GM21737 (cell line): ENCODE measurements at regions not wholly inside any gene's neighbourhood (a gene's known extent, or its start where the extent isn't known, plus 50 kb on each side); places are given as distances from the start of the nearest gene placed in this dataset.
A peak's percentile ranks its signal among the peaks of the same experiment; 100 is the strongest.

Experiments used
- ATAC-seq: cut with Tn5 transposase; IDR thresholded peaks from one replicate; pipeline ENCODE4 v1.9.1; 2021; ENCODE audit warnings: mild to moderate bottlenecking, moderate library complexity; ENCODE audit not compliant: unreplicated experiment

DNA sequence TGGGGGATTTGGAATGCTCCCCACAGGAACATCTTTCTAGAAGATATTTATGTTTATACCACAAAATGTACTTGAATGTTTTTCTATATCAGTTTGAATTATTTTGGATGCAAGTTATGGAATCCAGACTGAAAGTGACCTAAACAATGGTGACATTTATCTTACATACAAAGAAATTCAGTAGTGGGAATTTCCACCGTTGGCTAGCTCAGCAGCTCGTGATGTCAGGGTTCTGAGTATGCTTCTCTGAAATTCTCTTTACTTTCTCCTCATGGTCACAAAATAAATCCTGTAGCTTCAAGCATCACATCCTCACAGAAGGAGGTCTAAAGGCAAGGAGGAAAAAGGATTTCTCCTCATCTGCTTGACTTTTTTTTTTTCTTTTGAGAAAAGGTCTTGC, 105.3 kb downstream of the AKAIN1 start:
- ATAC-seq = no peak

DNA sequence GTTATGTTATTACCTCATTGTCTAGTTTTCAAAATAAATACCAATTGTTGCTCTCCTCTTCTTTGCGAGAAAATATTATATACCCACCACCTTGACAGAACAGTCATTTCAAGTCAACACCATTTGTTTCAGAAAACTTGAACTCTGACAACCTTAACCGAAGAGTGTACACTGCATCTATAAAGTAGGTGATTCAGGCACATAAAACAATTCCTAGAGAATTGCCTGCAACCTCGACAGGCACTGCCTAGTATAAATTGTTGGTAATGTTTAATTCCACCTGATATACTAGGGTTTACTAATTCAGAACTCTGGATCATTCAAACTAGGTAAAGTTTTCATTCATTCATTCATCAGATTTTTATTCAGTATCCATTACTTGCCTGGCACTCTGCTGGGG, 121.8 kb downstream of the AKAIN1 start:
- ATAC-seq = no peak

DNA sequence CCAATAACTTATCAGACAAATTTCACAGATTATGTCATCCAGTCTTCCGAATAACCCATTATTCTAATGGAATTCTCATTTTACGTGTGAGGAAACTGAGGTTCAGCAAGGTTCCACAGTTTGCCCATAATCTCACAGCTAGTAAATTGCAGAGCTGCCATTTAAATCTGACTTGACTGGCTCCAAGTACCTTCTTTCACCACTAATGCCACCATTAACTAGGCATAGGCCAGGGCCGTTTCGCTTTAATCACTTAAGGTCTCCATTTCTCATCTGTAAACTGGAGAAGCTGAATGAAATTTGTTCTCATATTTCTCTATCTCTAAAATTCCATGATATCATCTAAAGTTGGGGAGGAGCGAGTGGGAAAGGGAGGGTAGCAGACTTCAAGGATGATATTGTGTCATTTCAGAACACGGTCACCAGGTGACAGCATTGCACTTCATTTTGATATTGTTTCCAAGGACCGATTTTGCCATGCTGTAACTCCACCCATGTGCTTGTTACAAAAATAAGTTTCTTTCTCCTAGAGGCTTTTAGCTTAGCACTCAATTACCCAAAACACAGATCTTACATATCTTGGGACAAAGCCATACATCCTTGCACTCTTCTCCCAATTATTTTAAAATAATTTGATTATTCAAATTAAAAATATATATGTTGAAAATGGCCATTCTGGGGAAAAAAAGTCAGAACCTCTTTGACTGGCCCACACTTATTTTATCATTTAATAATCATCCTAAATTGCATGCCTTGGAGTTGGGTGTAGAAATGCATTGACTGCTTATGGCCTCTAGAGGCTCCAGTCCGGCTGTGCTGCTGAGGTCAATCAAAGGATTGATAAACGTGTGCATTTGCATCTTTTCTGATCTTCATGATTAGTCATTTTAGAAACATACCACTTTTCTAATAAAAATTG, 123.8 kb downstream of the AKAIN1 start:
- no peak for ATAC-seq

DNA sequence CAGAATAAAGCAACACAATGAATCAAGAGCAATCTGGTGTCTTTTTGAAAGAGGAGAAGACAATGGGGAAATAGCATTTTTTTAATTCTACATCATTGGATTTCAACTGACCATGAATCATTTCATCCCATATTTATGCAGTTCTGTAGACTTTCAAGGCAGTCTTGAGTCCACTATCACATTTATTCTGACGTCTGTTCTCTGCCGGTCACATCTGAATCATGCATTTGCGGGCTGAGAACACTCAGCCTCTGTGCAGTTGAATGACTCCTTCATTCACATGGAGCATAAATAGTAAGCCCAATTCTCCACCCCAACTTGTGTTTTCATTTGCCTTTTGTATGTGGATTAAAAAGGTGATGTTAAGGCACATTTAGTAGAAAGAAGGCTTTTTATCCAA, 128.2 kb downstream of the AKAIN1 start:
- ATAC-seq = no peak

DNA sequence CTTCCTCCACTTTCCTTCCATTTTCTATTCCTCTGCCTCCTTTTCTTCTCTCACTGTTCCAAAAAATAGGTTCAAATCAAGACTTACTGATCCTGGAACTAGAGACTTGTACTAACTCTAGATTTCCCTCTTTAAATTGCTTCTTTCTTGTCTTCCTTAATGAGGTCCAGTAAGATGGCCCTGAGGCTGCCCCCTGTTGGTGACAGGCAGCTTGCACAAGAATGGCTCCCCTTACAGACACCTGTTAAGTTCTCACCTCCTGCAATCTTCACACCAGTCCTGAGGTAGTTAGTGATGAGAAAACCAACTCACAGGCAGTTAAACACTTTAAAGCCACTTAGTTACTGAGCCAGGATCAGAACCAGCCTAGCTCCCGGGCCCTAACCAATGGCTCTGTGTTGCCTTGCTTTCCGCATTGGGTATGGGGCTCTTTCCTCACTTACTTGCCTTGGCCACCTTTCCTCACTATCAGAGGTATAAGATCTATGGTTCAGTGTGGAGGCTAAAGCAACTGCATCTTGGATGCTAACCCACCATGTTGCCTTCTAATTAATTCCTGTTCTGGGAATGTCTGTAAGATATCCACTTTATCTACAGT, 130.6 kb downstream of the AKAIN1 start:
- no peak for ATAC-seq

DNA sequence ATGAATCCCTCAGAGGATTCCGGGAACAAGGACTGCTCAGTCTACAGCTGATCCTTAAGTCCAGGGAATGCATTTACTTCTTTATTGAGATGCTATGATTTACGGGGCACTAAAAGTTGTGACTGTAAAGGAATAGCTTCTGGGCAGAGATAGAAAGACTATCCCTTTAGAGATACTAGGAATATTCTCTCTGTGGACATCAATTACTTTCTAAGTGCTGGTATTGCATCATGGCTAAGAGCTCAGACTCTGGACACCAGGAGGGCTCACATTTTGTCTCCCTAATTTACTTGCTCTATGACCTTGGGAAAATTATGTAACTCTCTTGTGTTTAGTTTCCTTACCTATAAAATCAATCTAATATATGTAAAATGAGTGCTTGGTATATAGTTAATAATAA, 131.4 kb downstream of the AKAIN1 start:
- no peak for ATAC-seq

DNA sequence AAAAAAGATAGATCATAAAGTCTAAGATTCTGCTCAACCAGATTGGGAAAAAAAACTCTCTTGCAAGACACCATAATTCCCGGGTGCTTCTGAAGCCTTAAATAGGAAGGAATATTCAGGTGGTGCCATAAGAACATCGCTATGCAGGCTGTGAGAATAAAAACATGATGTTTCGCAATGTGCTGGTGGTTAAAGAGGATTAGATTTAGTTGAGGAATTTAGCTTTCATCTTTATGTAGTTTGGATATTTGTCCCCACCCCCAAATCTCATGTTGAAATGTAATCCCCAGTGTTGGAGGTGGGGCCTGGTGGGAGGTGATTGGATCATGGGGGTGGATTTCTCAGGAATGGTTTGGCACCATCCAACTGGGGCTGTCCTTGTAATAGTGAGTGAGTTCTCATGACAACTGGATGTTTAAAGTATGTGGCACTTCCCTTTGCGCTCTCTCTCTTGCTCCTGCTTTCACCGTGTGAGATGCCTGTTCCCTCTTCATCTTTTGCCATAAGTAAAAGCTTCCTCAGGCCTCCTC, 132.2 kb downstream of the AKAIN1 start:
- ATAC-seq = no peak

DNA sequence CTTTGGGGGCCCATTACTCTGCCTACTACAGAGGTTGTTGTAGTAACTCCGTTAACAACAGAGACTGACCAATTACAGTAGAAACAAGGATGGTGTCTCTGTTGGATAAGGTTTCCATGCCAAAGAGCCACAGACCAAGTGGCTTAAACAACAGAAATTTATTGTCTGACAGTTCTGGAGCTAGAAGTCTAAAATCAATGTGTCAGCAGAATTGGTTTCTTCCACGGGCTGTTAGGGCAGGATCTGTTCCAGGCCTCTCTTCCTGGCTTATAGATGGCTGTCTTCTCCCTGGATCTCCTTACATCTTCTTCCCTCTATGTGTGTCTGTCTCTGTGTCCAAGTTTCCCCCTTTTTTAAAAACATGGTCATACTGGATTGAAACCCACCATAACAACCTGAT, 135.3 kb downstream of the AKAIN1 start:
- ATAC-seq = no peak

DNA sequence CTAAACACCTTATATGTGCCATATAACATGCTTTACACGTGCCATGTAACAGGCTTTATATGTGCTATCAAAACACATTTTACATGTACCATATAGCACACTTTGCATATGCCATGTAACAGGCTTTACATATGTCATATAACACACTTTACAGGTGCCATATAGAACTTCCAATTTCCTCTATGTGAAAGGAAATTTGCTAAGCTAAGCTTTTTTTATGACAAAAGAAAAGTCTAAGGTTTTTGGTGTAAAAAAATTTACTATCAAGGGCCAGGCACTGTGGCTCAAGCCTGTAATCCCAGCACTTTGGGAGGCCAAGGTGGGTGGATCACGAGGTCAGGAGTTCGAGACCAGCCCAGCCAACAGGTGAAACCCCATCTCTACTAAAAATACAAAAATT, 136.5 kb downstream of the AKAIN1 start:
- ATAC-seq = no peak

DNA sequence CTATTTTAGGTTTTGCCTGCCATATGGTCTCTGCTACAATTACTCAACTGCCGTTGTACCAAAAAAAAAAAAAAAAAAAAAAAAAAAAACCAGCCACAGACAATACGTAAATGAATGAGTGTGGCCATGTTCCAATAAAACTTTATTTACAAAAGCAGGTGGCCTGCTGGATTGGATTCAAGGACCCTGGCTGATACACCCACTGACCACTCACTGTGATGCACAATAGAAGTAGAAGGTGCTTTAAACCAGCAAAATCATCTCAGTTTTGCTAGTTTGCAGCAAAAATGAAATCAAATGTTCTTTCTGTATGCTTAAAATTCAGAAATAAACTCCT, 137.4 kb downstream of the AKAIN1 start:
- no peak for ATAC-seq

DNA sequence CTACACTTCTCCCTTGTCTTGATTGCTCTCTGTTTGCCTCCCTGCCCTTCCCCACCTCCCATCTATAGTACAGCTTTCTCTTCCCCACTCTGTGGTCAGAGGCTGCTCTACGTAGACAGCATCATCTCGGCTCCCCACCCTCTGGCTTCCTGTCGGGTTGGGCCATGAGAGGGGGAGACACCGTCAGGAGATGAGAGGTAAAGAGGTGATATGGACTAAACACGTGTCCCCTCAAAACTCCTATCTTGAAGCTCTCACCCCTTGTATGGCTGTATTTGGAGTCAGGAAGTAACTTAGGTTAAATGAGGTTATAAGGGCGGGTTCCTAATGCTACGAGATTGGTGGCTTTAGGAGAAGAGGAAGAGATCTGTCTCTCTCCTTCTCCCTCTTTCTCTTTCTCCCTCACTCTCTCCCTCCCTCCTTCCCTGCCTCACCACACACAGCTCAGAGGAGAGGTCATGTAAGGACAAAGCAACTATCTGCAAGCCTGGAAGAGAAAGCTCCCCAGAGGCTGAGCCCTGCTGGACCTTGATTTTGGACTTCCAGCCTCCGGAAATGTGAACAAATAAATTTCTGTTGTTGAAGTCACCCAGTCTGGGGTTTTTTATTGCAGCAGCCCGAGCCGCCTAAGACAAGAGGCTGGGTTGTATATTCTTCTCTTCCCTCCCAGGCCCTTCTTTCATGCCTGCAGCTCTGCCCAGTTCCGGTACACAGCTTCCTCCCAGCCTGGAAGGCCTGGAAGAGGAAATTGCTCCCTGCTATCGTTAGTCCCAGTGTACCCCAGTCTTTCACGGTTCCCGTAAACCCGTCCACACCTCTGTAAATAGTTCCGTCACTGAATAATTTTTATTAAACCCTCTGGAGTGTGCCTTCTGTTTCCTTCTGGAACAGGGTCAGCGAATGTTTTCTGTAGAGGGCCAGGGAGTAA, 138.0 kb downstream of the AKAIN1 start:
- peak; percentile 62 for ATAC-seq

DNA sequence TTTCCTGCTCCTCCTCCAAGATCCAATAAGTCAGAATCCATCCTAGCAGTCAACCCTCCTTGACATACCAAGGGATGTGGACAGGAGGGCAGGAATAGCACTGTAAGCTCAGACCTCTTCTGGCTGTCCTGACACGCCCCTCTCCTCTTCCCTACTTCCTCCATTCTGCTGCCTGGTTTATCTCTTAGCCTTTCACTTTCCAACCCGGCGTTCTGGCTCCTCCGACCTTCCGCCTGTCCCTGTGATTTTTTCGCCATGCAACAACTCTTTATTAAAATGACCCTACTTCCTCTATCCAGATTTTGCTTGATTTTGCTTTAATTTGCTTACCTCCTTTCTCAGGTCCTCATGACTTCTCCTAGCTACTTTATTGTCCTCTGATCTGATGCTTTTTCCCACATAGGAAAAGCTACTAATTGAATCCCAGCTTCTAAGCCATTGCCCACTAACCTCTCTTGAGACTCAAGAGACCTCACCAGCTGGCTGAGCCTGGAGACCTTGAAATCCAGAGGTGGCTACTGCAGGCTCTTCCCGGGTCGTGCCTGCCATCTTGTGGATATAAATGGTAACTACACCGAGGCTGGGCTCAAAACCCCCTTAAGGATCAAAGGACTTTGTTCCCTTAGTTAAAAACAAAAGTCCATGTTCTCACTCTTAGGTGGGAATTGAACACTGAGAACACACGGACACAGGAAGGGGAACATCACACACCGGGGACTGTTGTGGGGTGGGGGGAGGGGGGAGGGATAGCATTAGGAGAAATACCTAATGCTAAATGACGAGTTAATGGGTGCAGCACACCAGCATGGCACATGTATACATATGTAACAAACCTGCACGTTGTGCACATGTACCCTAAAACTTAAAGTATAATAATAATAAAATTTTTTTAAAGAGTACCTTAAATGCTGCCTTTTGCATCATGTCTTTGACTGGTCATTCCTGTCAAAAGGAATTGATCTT, 139.4 kb downstream of the AKAIN1 start:
- ATAC-seq = no peak

DNA sequence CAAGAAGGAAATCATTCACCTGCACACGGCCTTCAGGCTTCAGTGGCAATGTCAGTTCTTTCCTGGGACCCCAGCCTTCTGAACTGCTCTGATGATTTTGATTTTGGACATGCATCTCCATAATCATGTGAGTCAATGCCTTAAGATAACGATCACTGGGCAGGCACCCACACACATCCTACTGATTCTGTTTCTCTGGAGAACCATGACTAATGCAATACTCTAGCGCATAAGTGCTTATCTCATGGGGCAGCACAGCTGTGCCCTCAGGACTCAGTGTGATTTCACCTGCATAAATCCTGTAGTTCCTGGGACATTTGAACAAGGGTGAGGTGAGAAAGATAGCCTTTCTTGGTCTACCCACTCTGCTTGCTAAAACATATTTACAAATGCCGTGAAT, 144.6 kb downstream of the AKAIN1 start:
- ATAC-seq = no peak

DNA sequence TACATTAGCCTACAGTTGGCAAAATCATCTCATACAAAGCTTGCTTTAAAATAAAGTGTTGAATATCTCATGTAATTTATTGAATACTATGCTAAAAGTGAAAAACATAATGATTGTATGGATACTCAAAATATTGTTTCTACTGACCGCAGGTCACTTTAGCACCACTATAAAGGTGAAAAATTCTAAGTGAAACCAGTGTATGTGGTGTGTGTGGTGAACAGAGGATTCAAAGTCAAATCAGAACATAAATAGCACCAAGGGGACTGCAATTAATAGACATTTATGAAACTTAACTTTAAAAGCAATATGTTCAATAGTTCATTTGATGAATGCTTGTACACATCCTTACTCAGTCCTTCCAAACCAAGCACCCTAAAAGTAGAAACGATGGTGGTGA, 145.8 kb downstream of the AKAIN1 start:
- ATAC-seq = no peak

DNA sequence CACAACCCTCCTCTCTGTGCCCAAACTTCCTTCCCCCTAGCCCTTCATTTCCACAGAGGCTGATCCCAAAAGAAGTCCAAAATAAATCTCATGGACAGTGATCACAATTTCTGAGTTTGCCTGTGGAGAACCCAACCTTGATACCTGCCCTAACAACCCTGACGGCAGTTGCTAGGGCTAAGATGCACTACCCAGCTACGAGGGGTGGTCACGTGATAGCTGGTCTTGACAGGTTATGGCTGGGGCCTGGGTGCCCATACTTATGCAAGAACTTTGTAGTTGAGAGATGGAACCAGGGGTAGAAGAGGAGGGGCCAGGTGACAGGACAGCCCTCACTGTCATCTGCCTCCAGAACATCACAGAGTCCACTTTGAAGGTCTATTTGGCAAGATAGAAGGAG, 147.9 kb downstream of the AKAIN1 start:
- no peak for ATAC-seq

DNA sequence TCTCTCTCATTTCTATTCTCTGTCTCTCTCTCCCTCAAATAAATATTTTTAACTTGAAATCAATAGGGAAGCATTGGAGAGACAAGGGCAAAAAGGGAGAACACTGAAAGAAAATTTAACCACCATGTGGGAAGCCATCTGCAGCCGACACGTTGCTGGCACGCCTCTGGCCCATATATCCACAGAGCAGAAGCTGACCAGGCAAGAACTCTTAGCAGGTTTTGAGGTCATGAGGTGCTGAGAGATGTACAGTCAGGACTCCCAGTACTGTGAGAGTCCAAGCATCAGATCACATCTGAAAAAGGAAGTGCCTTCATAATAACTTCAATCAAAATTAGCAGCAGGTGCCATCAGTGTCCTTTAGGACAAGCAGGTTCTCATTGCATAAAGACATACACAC, 156.6 kb downstream of the AKAIN1 start:
- ATAC-seq = no peak

DNA sequence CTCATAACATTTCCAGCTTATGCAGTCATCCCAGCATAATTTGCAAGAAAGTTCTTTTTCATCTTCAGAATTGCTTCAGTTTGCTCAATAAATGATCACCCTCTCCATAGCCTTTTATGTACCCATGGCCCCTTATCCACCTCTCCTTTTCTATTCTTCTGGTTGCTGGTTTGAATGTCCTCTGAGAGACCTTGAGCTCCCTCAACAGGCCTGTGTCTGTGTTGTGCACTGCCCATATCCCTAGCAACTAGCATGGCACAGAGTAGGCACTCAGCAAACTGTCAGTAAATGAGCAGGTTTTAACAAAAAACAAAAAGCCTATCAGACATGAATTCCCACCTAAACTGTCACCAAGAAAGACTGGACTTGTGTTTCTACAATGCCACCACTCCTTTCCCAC, 160.5 kb downstream of the AKAIN1 start:
- no peak for ATAC-seq

DNA sequence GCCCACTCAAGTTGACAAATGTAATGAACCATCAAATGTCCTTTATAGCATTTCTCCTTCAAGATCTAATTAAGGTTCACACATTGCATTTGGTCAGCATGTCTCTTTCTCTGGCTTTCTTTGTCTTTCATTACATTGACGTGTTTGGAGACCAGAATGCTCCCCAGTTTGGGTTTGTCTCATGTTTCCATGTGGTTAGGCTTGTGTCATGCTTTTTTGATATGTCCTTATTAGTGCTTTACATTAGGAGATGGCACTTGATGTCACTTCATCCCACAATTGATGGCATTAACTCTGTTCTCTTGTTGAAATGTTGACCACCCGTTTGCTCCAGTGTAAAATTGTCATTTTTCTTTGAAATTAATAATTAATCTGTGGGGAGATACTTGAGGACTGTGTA, 165.8 kb downstream of the AKAIN1 start:
- no peak for ATAC-seq

DNA sequence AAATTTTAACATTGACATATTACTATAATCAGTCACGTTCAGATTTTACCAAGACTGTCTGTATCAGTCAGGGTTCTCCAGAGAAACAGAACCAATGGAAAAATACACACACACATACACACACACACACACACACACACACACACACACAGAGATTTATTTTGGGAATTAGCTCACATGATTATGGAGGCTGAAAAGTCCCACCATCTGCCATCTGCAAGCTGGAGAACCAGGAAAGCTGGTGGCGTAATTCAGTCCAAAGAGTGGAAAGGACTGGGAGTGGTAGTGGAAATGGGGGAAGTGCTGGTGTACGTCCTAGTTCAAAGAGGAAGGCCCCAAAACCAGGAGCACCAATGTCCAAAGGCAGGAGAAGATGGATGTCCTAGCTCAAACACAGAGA, 166.4 kb downstream of the AKAIN1 start:
- no peak for ATAC-seq

DNA sequence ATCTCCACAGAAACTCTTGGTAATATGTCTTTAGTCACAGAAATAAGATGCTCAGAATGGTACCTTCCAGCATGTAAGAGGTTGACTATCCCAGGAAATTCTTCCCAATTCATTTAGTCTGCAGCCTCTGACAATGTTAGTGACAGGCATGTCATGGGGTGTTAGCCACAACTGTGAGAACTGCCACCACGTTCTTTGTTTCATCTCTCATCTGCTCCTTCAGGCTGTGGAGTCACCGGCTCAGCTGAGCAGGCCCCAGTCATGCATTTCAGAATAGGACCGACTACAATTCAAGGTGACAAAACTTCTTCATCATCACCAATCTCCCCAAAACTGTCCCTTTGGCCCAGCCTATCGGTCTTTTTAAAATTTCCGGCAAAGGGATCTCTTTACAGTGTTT, 167.5 kb downstream of the AKAIN1 start:
- ATAC-seq = no peak
